Keratinocyte (primary cell): ENCODE measurements at regions not wholly inside any gene's neighbourhood (a gene's known extent, or its start where the extent isn't known, plus 50 kb on each side); places are given as distances from the start of the nearest gene placed in this dataset.

Experiments used
- DNase-seq: peaks from one replicate; pipeline ENCODE4 v3.0.0-alpha.2; 2011; ENCODE audit warnings: low read depth, missing footprints, low spot score
- FAIRE-seq: peaks from 2 replicates; lab custom pipeline; 2011; peaks lifted over from hg19 to GRCh38; lab: Jason Lieb, UNC
- H2AFZ ChIP-seq: 2 replicates; pipeline ENCODE4 v1.6.0; 2012; ENCODE audit warnings: low read length, control low read depth, inconsistent platforms; ENCODE audit not compliant: control insufficient read depth
- H3K27ac ChIP-seq: 2 replicates; pipeline ENCODE4 v1.5.1; 2011; ENCODE audit warnings: low read length; ENCODE audit not compliant: control insufficient read depth, insufficient read depth
- H3K27me3 ChIP-seq: 3 replicates; pipeline ENCODE4 v1.6.0; 2011; ENCODE audit warnings: low read length; ENCODE audit not compliant: control insufficient read depth, insufficient read depth; ENCODE audit errors: extremely low read depth
- H3K36me3 ChIP-seq, 2 experiments: 2 replicates in 1 of 2; 3 replicates in 1 of 2; pipeline ENCODE4 v1.5.1; 2011; ENCODE audit warnings: low read length in 2 of 2, mild to moderate bottlenecking in 1 of 2; ENCODE audit not compliant: control insufficient read depth in 2 of 2, insufficient read depth in 2 of 2; ENCODE audit errors: extremely low read depth in 1 of 2
- H3K4me1 ChIP-seq: 3 replicates; pipeline ENCODE4 v1.5.1; 2011; ENCODE audit warnings: low read length; ENCODE audit not compliant: control insufficient read depth, insufficient read depth; ENCODE audit errors: extremely low read depth
- H3K4me2 ChIP-seq: 3 replicates; pipeline ENCODE4 v1.6.0; 2011; ENCODE audit warnings: low read depth, low read length; ENCODE audit not compliant: control insufficient read depth, insufficient read depth; ENCODE audit errors: extremely low read depth
- H3K4me3 ChIP-seq, 3 experiments: fragments of 200-600 bp in 1 of 3; sonication (generic) in 1 of 3; 2 replicates in 2 of 3; 3 replicates in 1 of 3; pipeline ENCODE4 v1.5.1; 2011 to 2016; ENCODE audit warnings: low read length in 3 of 3, mild to moderate bottlenecking in 3 of 3, control low read depth in 2 of 3, inconsistent platforms in 1 of 3, low read depth in 1 of 3, mixed read lengths in 1 of 3, mixed run types in 1 of 3, moderate library complexity in 1 of 3; ENCODE audit not compliant: control insufficient read depth in 2 of 3, insufficient read depth in 2 of 3; ENCODE audit errors: extremely low read depth in 1 of 3
- H3K79me2 ChIP-seq: 2 replicates; pipeline ENCODE4 v1.6.0; 2012; ENCODE audit warnings: low read length; ENCODE audit not compliant: control insufficient read depth, insufficient read depth
- H3K9ac ChIP-seq: 3 replicates; pipeline ENCODE4 v1.6.0; 2011; ENCODE audit warnings: low read length; ENCODE audit not compliant: control insufficient read depth, insufficient read depth; ENCODE audit errors: extremely low read depth
- H3K9me1 ChIP-seq: 3 replicates; pipeline ENCODE4 v1.6.0; 2011; ENCODE audit warnings: low read length; ENCODE audit not compliant: control insufficient read depth, insufficient read depth; ENCODE audit errors: extremely low read depth
- H3K9me3 ChIP-seq: 2 replicates; pipeline ENCODE4 v1.5.1; 2012; ENCODE audit warnings: low read depth, low read length; ENCODE audit not compliant: control insufficient read depth
- H4K20me1 ChIP-seq: 3 replicates; pipeline ENCODE4 v1.6.0; 2011; ENCODE audit warnings: low read length; ENCODE audit not compliant: control insufficient read depth, insufficient read depth; ENCODE audit errors: extremely low read depth
- EZH2 ChIP-seq: IDR thresholded peaks from one replicate; pipeline ENCODE4 v1.6.1; 2012; ENCODE audit warnings: inconsistent platforms, mild to moderate bottlenecking, low read length, moderate library complexity
- dilution Hi-C: fragments of 300-500 bp; cut with MboI; formaldehyde crosslinking; loops from one replicate; pipeline ENCODE4 v1.7.0; 2020; ENCODE audit warnings: low sequenced_read_pairs; ENCODE audit not compliant: extremely low pct_ligation_motif_present
- TF ChIP-seq, protein P1 (sequence below), 3 experiments: IDR thresholded peaks in 1 of 3; conservative IDR thresholded peaks in 1 of 3; optimal IDR thresholded peaks in 1 of 3; 2 replicates in 2 of 3; 3 replicates in 1 of 3; pipeline versions ENCODE3 to v1.5.1; 2011; ENCODE audit warnings: low read length in 3 of 3, mild to moderate bottlenecking in 3 of 3, moderate library complexity in 2 of 3, control low read depth in 1 of 3, inconsistent platforms in 1 of 3; ENCODE audit not compliant: insufficient read depth in 2 of 3; ENCODE audit errors: extremely low read depth in 1 of 3

DNA sequence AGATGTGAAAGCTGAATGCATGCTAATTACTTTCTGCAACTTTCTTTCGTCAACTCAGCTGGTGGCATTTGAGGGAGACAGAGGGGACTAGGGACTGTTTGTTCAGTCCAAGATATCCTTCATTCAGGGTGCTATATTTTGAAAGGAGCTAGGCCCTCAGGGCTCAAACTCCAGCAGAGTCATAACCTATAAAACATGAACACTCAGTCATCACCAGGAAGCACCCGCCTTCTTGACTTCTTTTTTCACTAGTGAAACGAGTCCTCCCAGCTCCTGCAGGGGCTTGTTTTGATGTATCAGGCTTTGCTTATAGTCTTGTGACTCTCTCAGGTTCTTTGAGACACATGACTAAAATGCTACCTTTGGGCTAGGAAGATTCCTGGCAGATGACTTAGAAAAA lies 230.6 kb downstream of the PCDH7 start:
- Histone ChIP-seq H3K79me2 (no peaks in the 10 kb centered on the region), H3K36me3 (no peaks in the 10 kb centered on the region), H3K27me3 (no peaks in the 10 kb centered on the region), H3K4me3 (no peak overlapping the region), H4K20me1 (no peaks in the 10 kb centered on the region), H3K4me1 (peaks cover 38% of the 10 kb centered on the region), H3K9ac (no peak overlapping the region), H3K27ac (peak overlapping the region; percentile 91), H2AFZ (no peak overlapping the region), H3K9me1 (no peaks in the 10 kb centered on the region), H3K4me2 (peak overlapping the region; percentile 70), H3K9me3 (no peaks in the 10 kb centered on the region)
- FAIRE-seq (peak; percentile 96), DNase-seq (peak; percentile 90)
- TF ChIP-seq, protein P1, sequence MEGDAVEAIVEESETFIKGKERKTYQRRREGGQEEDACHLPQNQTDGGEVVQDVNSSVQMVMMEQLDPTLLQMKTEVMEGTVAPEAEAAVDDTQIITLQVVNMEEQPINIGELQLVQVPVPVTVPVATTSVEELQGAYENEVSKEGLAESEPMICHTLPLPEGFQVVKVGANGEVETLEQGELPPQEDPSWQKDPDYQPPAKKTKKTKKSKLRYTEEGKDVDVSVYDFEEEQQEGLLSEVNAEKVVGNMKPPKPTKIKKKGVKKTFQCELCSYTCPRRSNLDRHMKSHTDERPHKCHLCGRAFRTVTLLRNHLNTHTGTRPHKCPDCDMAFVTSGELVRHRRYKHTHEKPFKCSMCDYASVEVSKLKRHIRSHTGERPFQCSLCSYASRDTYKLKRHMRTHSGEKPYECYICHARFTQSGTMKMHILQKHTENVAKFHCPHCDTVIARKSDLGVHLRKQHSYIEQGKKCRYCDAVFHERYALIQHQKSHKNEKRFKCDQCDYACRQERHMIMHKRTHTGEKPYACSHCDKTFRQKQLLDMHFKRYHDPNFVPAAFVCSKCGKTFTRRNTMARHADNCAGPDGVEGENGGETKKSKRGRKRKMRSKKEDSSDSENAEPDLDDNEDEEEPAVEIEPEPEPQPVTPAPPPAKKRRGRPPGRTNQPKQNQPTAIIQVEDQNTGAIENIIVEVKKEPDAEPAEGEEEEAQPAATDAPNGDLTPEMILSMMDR (optimal IDR thresholded peaks at IDR 0.05 in 1 of 3, IDR thresholded peaks at IDR 0.05 in 1 of 3, conservative IDR thresholded peaks at IDR 0.05 in 1 of 3; ENCODE audit: extremely low read depth in 1 of 3, insufficient read depth in 2 of 3, low read length in 3 of 3) = no peak
- no peak for TF ChIP-seq EZH2
- dilution Hi-C loops = no loop called here

DNA sequence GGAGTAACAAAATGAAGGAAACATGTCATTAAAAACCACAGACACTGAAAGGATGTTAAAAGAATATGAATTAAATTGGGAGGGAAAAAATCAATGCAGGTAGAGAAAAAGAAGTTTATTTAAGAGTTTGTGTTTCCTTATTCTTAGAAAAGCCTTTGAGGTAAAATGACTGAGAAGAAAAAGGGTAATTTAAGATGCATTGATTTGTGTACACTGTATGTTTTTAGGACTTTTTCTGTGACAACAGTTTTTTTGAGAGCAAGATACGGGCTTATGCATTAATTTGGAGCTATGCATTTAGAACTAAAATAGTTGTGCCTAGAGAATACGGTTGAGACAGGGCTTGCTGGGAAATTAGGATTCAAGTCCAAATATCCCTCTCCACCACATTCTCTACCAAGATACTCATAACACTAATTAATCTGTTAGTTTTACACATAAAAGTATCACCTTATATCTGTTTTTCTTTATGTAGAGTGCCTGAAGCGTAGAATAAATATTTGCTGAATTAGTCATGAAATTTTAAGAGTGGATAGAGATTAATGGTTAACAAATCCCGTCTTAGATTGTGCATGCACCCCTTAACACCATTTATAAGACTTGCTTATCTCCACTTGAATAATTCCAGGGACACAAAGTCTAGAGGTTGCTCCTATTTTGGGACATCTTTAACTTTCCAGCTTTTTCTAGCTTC lies 232.5 kb downstream of the PCDH7 start:
- peak overlapping the region; percentile 70 for H3K4me2 ChIP-seq
- no peak overlapping the region for H2AFZ ChIP-seq
- H3K9me1 ChIP-seq = no peaks in the 10 kb centered on the region
- peaks cover 37% of the 10 kb centered on the region for H3K4me1 ChIP-seq
- H3K27ac ChIP-seq = peak overlapping the region; percentile 63
- H3K27me3 ChIP-seq = no peaks in the 10 kb centered on the region
- TF ChIP-seq EZH2 = no peak
- TF ChIP-seq, protein P1 (optimal IDR thresholded peaks at IDR 0.05 in 1 of 3, IDR thresholded peaks at IDR 0.05 in 1 of 3, conservative IDR thresholded peaks at IDR 0.05 in 1 of 3; ENCODE audit: extremely low read depth in 1 of 3, insufficient read depth in 2 of 3, low read length in 3 of 3) = no peak
- no peak for FAIRE-seq
- dilution Hi-C loops = no loop called here
- DNase-seq = no peak
- no peaks in the 10 kb centered on the region for H3K79me2 ChIP-seq
- H4K20me1 ChIP-seq = no peaks in the 10 kb centered on the region
- no peak overlapping the region for H3K9ac ChIP-seq
- no peaks in the 10 kb centered on the region for H3K9me3 ChIP-seq
- peak overlapping the region in 1 of 3 experiments; percentile 12 for H3K4me3 ChIP-seq
- no peaks in the 10 kb centered on the region for H3K36me3 ChIP-seq
